Duodenal mucosa (tissue), 2 donors: ENCODE measurements at regions not wholly inside any gene's neighbourhood (a gene's known extent, or its start where the extent isn't known, plus 50 kb on each side); places are given as distances from the start of the nearest gene placed in this dataset.

Experiments
- H3K27ac ChIP-seq: one replicate; pipeline ENCODE4 v1.7.0; 2013; ENCODE audit warnings: low read depth, low read length
- H3K27me3 ChIP-seq, 2 donors: one replicate each; pipeline ENCODE4 v1.7.0; 2013; ENCODE audit warnings: low read length in 2 of 2, control low read depth in 1 of 2; ENCODE audit not compliant: insufficient read depth in 2 of 2, control insufficient read depth in 1 of 2
- H3K36me3 ChIP-seq, 2 donors: one replicate each; pipeline ENCODE4 v1.7.0; 2013; ENCODE audit warnings: low read length in 2 of 2, control low read depth in 1 of 2; ENCODE audit not compliant: insufficient read depth in 2 of 2, control insufficient read depth in 1 of 2
- H3K4me1 ChIP-seq, 2 donors: one replicate each; pipeline ENCODE4 v1.7.0; 2013; ENCODE audit warnings: low read length in 2 of 2, control low read depth in 1 of 2; ENCODE audit not compliant: insufficient read depth in 2 of 2, control insufficient read depth in 1 of 2
- H3K4me3 ChIP-seq, 2 donors: one replicate each; pipeline ENCODE4 v1.7.0; 2013; ENCODE audit warnings: low read length in 2 of 2, low read depth in 1 of 2
- H3K9ac ChIP-seq, 2 donors: one replicate each; pipeline ENCODE4 v1.7.0; 2013; ENCODE audit warnings: low read length in 2 of 2, low read depth in 1 of 2
- H3K9me3 ChIP-seq, 2 donors: one replicate each; pipeline ENCODE4 v1.7.0; 2013; ENCODE audit warnings: low read length in 2 of 2, control low read depth in 1 of 2; ENCODE audit not compliant: control insufficient read depth in 1 of 2

DNA sequence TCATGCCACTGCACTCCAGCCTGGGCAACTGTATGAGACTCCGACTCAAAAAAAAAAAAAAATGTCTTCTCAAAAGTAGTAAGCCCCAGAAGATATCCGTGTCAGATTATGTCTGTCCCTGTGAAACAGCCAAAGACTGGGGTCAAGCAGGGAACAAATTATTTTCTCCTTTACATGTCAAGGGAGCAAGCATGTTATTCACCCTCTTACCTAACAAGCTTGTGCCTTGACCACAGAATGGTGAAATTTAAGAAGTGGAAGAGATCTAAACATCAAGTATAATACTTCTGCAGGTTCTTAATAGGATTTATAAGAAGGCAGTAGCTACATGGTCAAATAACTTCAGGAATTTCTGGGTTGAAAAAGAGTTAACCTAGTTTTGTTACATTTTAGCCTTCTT is 187.9 kb downstream of the ZNF365 start:
- H3K9me3 ChIP-seq: no peaks in the 10 kb centered on the region
- no peaks in the 10 kb centered on the region for H3K36me3 ChIP-seq
- no peak overlapping the region for H3K27ac ChIP-seq
- peaks cover 0 to 3% of the 10 kb centered on the region in 2 donors for H3K27me3 ChIP-seq
- H3K4me3 ChIP-seq: no peak overlapping the region
- H3K4me1 ChIP-seq: no peaks in the 10 kb centered on the region
- H3K9ac ChIP-seq: no peak overlapping the region

GRCh38 chr10:62562795-62563194 is 188.6 kb downstream of the ZNF365 start:
- no peak overlapping the region for H3K27ac ChIP-seq
- no peak overlapping the region for H3K9ac ChIP-seq

GRCh38 chr10:62573929-62574328 is 199.8 kb downstream of the ZNF365 start:
- Histone ChIP-seq H3K27ac (no peak overlapping the region), H3K4me3 (no peak overlapping the region), H3K4me1 (no peaks in the 10 kb centered on the region), H3K27me3 (no peaks in the 10 kb centered on the region), H3K36me3 (no peaks in the 10 kb centered on the region), H3K9me3 (no peaks in the 10 kb centered on the region), H3K9ac (no peak overlapping the region)

More at GRCh38 chr10:62562795-62563194, 188.6 kb downstream of the ZNF365 start:
- Histone ChIP-seq H3K36me3 (no peaks in the 10 kb centered on the region), H3K4me3 (no peak overlapping the region), H3K4me1 (no peaks in the 10 kb centered on the region), H3K9me3 (no peaks in the 10 kb centered on the region), H3K27me3 (peaks cover 0 to 3% of the 10 kb centered on the region in 2 donors)

- H3K9ac ChIP-seq: no peak overlapping the region
- no peak overlapping the region for H3K27ac ChIP-seq
- no peaks in the 10 kb centered on the region for H3K27me3 ChIP-seq
- no peak overlapping the region for H3K4me3 ChIP-seq
- no peaks in the 10 kb centered on the region for H3K36me3 ChIP-seq
- H3K9me3 ChIP-seq: no peaks in the 10 kb centered on the region
- no peaks in the 10 kb centered on the region for H3K4me1 ChIP-seq
These were observed 202.9 kb downstream of the ZNF365 start for GRCh38 chr10:62577076-62577475.

- Histone ChIP-seq H3K36me3 (no peaks in the 10 kb centered on the region), H3K4me3 (no peak overlapping the region), H3K27me3 (no peaks in the 10 kb centered on the region), H3K9me3 (no peaks in the 10 kb centered on the region), H3K9ac (no peak overlapping the region), H3K27ac (no peak overlapping the region), H3K4me1 (no peaks in the 10 kb centered on the region)
These were observed 203.6 kb downstream of the ZNF365 start for GRCh38 chr10:62577666-62578291.

- no peaks in the 10 kb centered on the region for H3K9me3 ChIP-seq
- H3K4me1 ChIP-seq: no peaks in the 10 kb centered on the region
- H3K36me3 ChIP-seq: no peaks in the 10 kb centered on the region
- H3K4me3 ChIP-seq: no peak overlapping the region
- H3K27ac ChIP-seq: no peak overlapping the region
- no peak overlapping the region for H3K9ac ChIP-seq
- no peaks in the 10 kb centered on the region for H3K27me3 ChIP-seq
These were observed 204.1 kb downstream of the ZNF365 start for GRCh38 chr10:62578301-62578700.

DNA sequence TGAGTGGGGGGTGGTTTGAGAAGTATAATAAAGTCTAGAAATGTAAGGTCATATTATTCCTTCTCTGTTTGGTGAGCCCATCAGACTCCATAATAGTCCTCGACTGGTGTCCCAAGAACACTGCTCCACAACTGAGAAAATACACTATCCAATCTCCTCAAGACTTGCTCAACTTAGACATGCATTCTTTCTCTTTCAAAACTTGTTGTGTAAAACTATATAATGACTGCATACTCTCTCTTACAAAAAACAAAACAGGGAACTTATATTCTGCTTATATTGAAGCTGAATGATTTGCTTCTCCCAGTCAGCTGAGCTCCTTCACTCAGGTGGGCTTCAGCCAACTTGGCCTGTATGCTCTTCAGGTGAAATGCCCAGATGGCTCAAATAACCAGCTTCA is 204.7 kb downstream of the ZNF365 start:
- Histone ChIP-seq H3K9me3 (no peaks in the 10 kb centered on the region), H3K4me3 (no peak overlapping the region), H3K9ac (no peak overlapping the region), H3K27me3 (no peaks in the 10 kb centered on the region), H3K36me3 (no peaks in the 10 kb centered on the region), H3K4me1 (no peaks in the 10 kb centered on the region), H3K27ac (no peak overlapping the region)

GRCh38 chr10:62580396-62580795 is 206.2 kb downstream of the ZNF365 start:
- H3K9ac ChIP-seq: no peak overlapping the region
- H3K4me3 ChIP-seq: no peak overlapping the region
- no peaks in the 10 kb centered on the region for H3K4me1 ChIP-seq
- H3K27ac ChIP-seq: no peak overlapping the region
- no peaks in the 10 kb centered on the region for H3K27me3 ChIP-seq
- H3K9me3 ChIP-seq: no peaks in the 10 kb centered on the region
- no peaks in the 10 kb centered on the region for H3K36me3 ChIP-seq

- Histone ChIP-seq H3K27me3 (no peaks in the 10 kb centered on the region), H3K27ac (no peak overlapping the region)
These were observed 207.2 kb downstream of the ZNF365 start for GRCh38 chr10:62581351-62581750.

GRCh38 chr10:62582101-62582705 is 208.0 kb downstream of the ZNF365 start:
- Histone ChIP-seq H3K4me1 (no peaks in the 10 kb centered on the region), H3K36me3 (no peaks in the 10 kb centered on the region), H3K27me3 (no peaks in the 10 kb centered on the region), H3K27ac (no peak overlapping the region), H3K9ac (no peak overlapping the region), H3K4me3 (no peak overlapping the region), H3K9me3 (no peaks in the 10 kb centered on the region)

More at GRCh38 chr10:62581351-62581750, 207.2 kb downstream of the ZNF365 start:
- no peaks in the 10 kb centered on the region for H3K9me3 ChIP-seq
- H3K4me3 ChIP-seq: no peak overlapping the region
- H3K4me1 ChIP-seq: no peaks in the 10 kb centered on the region
- no peaks in the 10 kb centered on the region for H3K36me3 ChIP-seq
- H3K9ac ChIP-seq: no peak overlapping the region
